GM18873 (cell line): ENCODE measurements at regions not wholly inside any gene's neighbourhood (a gene's known extent, or its start where the extent isn't known, plus 50 kb on each side); places are given as distances from the start of the nearest gene placed in this dataset.

Experiments
- ATAC-seq: cut with Tn5 transposase; IDR thresholded peaks from one replicate; pipeline ENCODE4 v1.9.1; 2021; ENCODE audit warnings: mild to moderate bottlenecking, moderate library complexity, moderate number of reproducible peaks; ENCODE audit not compliant: unreplicated experiment, low FRiP score

DNA sequence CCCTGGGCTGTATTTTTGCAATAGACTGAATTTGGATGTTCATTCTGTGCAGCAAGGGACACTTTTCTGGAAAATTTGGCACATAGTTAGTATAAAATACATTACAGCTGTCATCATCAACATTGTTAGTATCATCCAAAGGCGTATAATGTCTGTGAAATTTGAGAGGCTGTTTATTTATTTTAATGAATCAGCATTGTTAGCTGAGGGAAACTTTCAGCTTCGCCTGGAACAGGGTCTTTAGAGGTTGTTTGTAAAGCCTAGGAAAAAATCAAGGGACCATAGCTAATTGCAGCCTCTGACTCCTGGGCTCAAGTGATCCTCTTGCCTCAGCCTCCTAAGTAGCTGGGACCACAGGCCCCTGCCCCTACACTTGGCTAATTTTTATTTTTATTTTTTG lies 106.8 kb upstream of the USP24 start:
- ATAC-seq, result no peak

DNA sequence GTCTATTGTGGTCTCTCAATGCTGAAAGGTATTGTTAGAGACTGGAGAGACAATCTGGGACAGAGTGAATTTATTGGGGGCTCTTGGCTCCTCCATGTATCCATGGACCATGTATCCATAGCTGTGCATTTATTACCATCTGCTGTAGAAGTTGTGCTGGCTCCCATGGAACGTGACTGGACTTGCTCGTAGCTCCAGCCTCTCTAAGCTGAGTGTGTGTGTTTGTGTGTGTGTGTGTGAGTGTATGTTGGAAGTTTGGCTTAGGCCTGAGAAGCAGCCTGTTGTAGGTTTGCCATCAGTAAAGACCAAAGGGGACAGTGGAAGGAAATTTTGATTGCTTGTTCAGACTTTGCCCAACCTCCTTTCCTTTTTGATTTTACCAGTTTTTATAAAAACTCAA lies 105.7 kb upstream of the USP24 start:
- no peak for ATAC-seq

DNA sequence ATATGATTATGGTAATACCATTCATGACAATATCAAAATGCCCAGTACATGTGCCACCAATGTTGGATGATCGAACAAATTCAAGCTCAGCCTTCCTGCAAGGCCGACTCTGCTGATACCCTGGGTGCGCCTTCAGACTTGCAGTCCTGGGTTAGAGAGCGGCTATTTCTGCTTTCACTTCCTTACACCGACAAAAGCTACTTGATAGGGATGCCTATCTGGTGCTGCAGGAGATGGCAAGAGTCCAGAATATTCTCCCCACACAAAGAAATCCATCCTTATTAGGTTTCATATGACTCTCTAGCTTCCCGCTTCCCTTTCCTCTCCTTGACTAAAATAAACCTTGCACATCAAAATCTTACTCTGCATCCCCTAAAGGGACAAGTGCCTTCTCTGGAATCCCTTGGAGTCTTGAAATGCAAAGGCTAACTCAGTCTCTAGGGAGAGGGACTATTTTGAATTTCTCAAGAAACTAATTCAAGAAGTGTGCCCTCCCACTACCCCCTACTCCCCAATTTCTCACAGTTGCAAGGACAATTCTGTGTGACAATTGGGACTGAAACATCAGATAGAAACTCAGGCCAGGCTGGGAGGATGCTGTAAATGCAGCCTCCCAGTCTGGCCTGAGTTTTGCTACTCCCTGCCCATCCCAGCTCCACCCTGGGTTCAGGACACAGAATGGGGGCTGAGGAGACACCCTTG lies 103.1 kb upstream of the USP24 start:
- no peak for ATAC-seq

DNA sequence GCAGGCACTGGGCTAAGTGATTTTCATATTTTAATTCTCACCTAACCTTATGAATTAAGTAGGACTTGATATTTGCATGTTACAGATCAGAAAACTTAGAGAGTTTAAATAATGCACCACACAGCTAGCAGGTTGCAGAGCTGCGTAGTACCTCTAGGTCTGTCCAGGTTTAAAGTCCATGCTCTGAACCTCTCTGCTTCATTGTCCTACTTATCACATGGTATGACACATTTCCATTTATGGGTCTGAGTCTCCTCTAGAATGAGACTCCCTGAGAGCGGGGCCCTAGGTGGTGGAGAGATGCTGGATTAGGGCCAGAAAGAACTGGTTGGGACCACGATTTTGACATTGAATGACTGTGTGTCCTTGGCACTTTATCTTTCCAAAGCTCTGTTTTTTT lies 102.5 kb upstream of the USP24 start:
- no peak for ATAC-seq

DNA sequence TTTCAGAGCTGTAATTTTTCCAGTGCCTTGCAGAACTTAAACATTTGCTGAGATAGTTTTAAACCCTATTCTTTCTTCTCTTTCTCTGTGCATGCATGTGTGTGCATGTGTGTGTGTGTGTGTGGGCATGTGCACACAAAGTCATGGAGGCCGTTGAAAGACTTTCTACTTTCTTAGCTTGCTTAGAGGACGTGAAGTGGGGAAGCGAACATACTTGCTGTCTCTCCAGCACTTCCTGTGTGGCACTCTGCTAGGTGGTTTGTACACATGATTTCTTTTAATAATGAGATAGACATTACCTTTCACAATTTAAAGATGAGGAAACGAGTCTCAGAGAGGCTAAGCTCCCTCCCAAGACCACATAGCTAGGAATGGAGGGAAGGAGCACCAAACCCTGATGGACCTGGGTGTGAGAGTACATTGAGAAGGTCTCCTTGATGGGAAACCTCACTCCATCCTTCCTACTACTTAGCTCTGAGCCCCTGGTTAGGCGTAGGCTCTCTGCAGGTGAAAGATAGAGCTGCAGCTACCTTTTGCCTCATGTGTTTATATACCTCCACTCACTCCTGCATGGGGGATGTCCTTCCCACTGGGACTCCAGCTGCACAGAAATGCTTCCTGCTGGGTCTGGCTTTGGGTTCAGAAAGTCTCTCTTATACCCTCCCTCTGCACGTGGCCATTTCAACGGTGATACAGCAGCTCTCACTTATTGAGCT lies 101.9 kb upstream of the USP24 start:
- ATAC-seq, result no peak

DNA sequence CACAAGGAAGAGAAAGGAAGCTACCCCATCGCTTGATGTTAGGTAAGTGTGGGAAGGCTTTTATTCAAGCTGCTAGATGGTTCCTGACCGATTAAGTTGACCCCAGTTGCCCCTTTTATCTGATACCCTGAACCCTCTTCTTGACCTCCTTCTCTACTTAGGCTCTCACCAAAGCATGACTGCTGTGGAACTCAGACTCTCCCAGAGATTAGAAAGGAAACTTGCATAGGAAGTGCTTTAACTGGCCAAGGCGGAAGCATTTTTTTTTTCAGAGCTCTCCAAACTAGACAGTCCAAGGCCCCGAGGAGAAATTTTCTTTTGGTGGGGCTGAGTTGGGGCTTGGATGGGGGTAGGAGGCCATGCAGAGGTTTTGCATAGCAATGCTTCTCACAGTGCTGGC lies 101.3 kb upstream of the USP24 start:
- ATAC-seq, result no peak

DNA sequence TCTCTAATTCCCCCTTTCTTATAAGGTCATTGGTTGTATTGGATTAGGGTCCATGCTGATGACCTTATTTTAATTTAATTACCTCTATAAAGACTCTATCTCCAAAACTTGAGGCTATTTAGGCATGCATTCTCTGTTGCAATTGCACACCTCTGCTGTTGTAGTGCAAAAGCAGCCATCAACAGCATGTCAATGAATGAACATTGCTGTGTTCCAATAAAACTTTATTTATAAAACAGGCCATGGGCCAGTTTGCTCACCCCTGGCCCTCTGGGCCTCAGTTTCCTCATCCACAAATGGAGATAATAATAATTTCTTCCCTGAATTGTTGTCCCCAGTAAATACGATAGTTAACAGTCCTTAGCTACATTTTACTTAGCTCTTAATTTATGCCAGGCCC lies 100.4 kb upstream of the USP24 start:
- ATAC-seq, result no peak

DNA sequence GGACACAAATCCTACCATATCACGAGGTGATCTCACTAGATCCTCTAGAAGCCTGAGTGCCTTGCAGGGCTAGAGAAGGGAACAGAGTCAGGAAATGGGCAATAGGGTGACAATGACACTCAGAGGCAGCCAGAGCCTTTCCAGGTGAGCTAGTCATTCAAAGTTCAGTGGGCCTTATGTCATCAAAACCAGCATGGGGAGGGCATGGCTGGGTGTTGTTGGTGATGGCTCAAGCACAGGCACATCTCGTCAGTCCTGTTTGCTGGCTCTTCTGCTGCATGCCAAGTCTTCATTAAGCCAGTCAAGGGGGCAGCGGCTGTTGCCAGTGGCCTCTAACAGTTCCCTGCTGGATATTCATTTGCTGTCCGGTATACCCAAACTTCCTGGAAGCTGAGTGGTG lies 99.6 kb upstream of the USP24 start:
- ATAC-seq, result no peak

DNA sequence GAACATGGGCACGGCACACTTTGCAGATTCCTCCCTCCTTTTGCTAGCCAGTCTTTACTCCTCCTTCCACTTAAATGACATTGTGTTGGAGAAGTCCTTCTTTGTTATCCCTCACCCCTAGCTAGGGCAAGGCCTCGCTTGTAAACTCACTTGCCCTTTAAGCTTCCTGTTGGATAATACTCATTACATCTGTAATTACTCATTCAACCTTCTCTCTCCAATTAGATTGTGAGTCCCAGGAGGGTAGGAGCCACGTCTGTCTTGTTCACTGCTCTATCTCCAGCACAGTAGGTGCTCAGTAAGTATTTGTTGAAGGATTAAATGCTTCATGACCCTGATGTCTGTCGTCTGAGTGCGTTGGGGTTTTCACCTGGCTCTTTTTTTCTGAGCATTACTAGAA lies 98.7 kb upstream of the USP24 start:
- ATAC-seq, result no peak

DNA sequence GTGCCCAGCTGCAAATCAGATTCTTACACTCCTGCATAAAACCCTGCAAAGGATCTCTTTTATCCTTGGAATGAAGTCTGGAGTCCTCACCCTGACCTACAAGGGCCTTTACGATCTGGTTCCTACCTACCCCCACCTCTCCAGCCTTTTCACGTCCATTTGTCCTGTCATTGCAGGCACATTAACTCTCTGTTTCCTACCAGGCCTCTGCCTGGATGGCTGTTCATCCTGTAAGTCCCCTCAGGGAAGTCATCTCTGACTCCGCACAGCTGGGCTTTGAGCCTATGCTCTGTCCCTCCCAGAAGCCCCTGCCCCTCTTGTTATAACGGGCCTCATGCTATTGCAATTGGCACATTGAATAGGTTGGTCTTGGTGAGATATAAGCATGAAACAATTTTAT lies 96.8 kb upstream of the USP24 start:
- no peak for ATAC-seq

DNA sequence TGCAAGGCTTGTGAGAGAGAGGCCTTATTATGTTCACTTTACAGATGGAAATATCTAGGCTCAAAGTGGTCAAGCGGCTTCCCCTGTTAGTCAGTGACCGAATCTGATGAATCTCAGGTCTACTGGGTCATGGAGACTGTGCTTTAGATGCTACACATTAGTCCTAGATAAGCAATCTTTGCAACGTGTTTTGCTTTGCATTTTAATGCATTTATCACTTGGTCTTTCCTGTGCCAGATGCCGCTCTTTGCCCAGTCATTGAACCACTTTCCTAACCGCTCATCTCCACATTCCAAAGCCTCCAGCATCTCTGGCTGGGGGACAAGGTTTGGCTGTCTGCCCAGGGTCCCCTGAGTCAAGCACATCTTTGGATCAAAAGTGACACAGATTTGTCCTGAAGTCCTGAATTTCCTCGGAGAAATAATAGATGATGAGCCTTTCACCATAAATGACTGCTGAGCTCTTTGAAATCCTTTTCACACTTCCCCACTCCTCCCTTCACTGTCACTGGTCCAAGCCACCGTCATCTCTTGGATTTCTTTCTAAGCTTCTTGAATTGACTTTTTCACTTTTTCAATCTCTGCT lies 96.0 kb upstream of the USP24 start:
- no peak for ATAC-seq

DNA sequence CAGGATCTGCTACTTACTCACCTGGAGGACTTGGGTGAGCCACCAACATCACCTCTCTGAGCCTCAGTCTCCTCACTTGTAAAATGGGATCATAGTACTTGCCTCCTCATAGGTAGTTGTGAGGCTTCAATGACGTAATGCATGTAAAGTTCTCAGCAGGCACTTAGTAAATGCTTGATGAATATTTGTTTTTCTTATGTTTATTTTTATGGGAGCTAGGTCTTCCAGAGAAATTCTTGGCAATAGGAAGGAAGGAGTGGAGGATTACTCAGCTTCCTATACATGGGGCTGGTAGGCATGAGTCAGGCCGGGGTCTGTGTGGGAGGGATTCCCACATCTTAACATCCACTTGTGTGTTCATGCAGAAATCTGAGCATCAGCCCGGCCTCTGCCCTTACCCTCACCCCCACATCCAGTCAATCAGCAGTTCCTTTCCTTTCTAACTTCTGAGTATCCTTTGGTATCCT lies 95.4 kb upstream of the USP24 start:
- no peak for ATAC-seq

DNA sequence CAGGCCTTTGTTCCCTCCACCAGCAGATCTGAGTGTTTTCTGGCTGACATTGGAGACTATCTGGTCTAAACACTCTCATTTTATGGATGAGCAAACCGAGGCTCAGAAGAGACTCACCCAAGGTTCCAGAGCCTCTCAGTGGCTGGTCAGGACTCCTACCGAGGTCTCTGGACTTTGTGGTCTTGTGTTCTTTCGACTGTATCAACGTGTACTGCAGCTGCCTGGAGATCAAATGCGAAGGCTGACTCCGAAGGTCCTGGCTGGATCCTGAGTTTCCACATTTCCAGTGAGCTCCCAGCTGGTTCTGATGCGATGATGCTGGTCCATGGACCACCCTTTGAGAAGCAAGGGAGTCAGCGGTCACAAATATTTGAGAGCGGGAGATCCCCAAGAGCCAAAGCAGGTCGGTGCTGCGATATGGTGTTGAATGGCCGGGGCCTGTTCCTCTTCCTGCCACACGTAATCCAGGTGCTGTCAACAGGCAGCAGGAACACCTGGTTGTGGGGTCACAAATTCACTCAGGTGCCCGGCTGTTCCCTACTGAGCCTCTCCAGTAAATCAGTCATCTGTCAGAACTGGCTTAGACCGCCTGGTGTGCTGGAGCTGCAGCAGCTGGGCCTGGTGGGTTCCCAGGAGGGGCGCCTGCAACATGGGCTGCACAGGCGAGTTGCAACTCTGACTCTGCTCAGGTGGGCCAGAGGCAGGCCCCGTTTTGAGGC lies 94.8 kb upstream of the USP24 start:
- ATAC-seq, result no peak

DNA sequence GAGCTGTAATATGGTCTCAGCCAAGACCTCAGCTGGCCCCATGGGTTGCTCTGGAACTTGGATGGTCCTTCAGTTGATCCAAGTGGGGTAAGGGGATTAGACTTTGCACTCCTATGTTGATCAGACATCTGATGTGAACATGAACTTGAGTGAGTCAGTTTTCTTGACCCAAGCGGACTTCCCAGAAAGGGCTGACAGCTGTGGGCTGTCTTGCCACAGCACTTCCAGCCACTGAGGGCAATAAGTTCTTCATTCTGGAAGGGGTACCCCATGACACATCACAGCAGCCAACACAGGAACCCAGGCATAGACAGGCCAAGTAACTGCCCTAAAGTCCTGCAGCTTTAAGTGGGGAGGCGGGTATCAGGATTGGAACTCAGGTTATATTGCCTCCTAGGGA lies 93.9 kb upstream of the USP24 start:
- no peak for ATAC-seq

DNA sequence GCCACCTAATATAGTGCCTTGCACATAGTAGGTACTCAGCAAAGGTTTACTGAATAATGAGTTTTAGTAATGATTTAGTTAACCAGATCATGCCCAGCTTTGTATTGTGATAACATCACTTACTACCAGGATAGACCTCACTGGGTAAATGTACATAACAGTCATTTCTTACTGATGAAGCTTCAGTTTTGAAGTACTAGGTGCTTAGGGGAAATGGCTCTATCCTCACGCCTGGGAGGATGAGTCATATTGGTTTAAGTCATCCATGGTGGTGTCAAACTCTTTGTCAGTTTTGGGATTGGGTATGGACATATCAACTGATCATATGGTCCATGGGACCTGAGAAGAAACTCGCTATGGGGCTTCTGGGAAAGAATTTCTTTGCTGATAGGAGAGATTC lies 90.6 kb upstream of the USP24 start:
- no peak for ATAC-seq

DNA sequence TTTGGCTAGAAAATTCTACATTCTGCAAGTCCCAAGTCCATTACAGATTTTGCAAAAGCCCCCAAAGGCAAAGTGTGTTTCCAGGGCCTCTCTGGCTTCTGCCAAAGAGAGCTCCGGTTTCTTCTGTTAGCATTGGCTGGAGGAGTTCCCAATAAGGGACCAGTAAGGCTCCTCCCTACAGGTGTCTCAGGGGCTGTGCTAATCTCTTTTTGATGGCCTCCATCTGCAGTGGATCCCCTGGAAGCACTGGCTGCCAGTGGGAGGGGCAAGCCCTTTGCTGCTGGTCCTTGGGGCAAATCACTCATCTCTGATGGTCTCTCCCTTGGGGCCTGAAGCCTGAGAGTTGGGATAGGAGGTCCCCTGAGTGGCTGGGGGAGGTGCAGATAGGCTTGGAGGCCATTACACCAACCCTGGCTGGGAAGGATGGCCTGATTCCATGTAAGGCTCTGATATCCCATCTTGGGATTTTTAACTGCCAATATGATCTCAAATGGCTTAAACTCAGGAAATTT lies 89.1 kb upstream of the USP24 start:
- no peak for ATAC-seq

DNA sequence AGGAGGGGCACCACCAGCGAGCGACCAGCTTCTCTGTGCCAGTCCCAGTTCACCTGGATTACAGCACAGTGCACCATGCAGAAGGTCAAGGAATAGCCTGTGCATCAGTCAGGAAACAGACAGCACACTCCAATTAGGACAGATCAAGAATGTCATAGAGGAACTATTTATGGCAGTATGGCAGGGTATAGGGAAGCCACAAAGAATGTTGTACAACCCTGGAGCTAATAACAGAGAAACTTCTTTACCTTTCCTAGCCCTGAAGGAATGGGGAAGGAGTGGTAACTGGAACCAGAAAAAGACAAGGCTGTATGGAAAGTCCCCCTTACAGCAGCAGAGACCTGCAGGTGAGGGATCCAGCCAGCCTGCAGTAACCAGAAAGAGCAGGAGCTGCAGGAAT lies 87.8 kb upstream of the USP24 start:
- ATAC-seq, result no peak

DNA sequence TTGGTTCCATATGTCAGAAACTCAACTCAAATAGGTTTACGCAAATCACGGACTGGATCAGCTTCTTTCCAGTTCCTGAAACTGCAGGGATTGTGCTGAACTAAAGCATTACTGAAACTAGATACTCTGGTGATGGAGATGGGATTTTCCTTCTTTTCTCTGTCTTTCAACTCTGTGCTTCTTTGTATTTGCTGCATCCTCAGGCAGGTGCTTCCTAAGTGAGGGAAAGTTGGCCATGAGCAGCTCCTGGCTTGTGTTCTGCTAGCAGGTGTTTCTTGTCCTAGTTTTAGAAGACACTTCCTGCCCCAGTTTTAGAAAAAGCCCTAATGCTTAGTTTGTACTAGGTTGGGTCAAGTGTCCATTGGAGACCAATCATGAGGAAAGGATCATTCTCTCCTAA lies 86.7 kb upstream of the USP24 start:
- ATAC-seq, result no peak

DNA sequence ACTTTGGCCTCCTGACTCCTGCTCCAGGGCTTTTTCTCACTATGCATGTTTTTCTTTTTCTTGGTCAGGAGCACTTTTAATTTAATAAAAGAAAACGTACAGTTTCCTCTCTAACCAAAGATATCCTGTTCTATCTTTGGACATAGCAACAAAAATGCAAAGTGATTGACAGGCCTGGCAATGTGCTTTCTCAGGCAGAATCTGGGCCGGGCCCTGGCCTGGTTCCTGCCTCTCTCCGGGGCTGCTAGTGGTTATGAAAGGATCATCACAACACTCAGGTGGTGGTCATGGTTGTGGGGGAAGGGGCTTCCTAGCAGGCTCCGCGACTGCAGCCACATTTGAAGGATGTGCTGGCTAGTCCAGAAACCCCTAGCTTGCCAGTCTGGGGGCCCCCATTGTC lies 85.8 kb upstream of the USP24 start:
- no peak for ATAC-seq

DNA sequence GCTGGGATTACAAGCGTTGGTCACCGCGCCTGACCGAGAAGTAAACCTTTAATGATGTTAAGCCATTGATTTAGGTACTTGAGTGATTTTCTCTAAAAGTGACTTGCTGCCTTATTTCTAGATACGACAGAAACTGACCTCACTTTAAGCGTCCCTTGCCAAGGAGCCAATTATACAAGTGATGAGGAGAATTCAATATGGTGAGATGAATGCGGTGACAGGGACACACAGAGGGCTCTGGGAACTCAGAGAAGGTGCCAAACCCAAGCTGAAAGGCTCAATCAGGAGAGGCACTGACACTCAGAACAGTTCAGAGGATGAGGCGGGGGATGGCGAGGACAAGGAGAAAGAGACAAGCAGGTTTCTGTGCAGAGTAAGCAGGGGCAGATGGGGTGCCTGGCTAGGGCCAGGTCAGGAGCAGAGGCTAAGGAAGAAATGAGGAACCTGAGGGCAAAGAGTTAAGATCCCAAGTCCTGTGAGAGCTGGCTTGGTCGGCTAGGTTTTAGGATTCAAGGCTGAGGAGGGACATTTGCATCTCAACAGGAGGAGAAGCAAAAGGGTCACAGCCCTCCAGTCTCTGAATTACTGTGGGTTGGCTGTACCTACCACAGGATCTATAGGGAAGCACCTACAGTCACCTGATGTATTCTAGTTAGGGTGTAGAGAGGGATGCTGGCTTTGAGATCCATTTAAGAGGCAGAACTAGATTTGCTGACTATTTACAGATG lies 83.2 kb upstream of the USP24 start:
- no peak for ATAC-seq
